ENCODE measurements at regions not wholly inside any gene's neighbourhood (a gene's known extent, or its start where the extent isn't known, plus 50 kb on each side); places are given as distances from the start of the nearest gene placed in this dataset.

DNA sequence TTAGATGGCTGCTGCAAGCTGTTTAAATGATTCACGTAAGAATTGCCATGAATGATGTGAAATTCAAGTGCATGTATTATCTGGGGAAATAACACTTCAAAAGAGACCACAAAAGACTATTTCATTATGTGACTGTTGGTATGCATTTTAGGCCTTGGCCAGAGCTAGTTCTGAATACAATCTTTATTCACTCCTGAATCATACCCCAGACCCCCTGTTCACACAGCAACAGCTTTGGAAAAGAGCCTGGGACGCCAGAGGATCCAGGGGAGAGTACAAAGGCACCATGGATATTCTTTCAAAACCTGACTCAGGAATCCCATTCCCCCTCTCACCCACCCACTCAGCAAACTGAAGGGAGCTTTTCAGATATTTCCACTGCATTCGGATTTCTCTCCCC is 377.1 kb upstream of the DPP6 start:
- Histone ChIP-seq H3K9ac (ENCODE audit: insufficient read depth in 1 of 2, low read length in 2 of 2) (no peak overlapping the region), H3K9me3 (ENCODE audit: control insufficient read depth in 4 of 4, insufficient read depth in 3 of 4, low read length in 3 of 4) (peaks cover 0 to 2% (median 0%) of the 10 kb centered on the region in 4 donors), H3K4me1 (ENCODE audit: control insufficient read depth in 5 of 5, insufficient read depth in 5 of 5, low read length in 5 of 5) (no peaks in the 10 kb centered on the region), H3K4me3 (no peak overlapping the region), H3K27me3 (ENCODE audit: control insufficient read depth in 3 of 3, insufficient read depth in 3 of 3, low read length in 2 of 3) (no peaks in the 10 kb centered on the region), H3K36me3 (ENCODE audit: control insufficient read depth in 4 of 4, insufficient read depth in 4 of 4, low read length in 4 of 4) (no peaks in the 10 kb centered on the region), H3K27ac (ENCODE audit: low read depth in 1 of 2, low read length in 1 of 2) (no peak overlapping the region)
- ATAC-seq (ENCODE audit: insufficient read depth, low FRiP score) (no peak), DNase-seq (no peak)
- 67 to 70% methylated on average over 3 of the region's 3 CpGs for WGBS, 2 donors
- TF ChIP-seq, protein P1, sequence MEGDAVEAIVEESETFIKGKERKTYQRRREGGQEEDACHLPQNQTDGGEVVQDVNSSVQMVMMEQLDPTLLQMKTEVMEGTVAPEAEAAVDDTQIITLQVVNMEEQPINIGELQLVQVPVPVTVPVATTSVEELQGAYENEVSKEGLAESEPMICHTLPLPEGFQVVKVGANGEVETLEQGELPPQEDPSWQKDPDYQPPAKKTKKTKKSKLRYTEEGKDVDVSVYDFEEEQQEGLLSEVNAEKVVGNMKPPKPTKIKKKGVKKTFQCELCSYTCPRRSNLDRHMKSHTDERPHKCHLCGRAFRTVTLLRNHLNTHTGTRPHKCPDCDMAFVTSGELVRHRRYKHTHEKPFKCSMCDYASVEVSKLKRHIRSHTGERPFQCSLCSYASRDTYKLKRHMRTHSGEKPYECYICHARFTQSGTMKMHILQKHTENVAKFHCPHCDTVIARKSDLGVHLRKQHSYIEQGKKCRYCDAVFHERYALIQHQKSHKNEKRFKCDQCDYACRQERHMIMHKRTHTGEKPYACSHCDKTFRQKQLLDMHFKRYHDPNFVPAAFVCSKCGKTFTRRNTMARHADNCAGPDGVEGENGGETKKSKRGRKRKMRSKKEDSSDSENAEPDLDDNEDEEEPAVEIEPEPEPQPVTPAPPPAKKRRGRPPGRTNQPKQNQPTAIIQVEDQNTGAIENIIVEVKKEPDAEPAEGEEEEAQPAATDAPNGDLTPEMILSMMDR (IDR thresholded peaks at IDR 0.05; ENCODE audit: control extremely low read depth, extremely low read depth) = no peak

DNA sequence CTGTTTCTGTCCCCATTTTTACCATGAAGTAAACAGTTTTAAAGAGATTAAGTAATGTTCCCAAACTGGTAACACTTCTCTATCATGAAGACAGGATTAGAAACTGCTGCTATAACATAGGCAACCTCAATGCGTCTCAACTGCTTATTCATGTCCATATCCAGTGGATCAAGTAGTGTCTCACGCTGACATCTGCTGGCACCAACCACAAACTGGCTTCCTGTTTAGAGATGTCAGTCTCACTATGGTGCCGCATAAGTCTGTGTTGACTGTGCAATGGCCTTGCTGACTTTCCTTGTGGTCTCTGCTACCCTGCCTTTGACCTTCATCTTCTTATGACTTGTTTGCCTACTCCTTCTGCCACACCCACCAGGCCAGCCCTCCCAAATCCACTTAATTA is 369.6 kb upstream of the DPP6 start:
- Histone ChIP-seq H3K9ac (ENCODE audit: insufficient read depth in 1 of 2, low read length in 2 of 2) (no peak overlapping the region), H3K9me3 (ENCODE audit: control insufficient read depth in 4 of 4, insufficient read depth in 3 of 4, low read length in 3 of 4) (peaks cover 0 to 4% (median 1%) of the 10 kb centered on the region in 4 donors), H3K36me3 (ENCODE audit: control insufficient read depth in 4 of 4, insufficient read depth in 4 of 4, low read length in 4 of 4) (no peaks in the 10 kb centered on the region), H3K27me3 (ENCODE audit: control insufficient read depth in 3 of 3, insufficient read depth in 3 of 3, low read length in 2 of 3) (no peaks in the 10 kb centered on the region), H3K4me1 (ENCODE audit: control insufficient read depth in 5 of 5, insufficient read depth in 5 of 5, low read length in 5 of 5) (no peaks in the 10 kb centered on the region), H3K27ac (ENCODE audit: low read depth in 1 of 2, low read length in 1 of 2) (no peak overlapping the region), H3K4me3 (no peak overlapping the region)
- peak in 1 of 3 donors; percentile 4 for DNase-seq
- TF ChIP-seq, protein P1 (IDR thresholded peaks at IDR 0.05; ENCODE audit: control extremely low read depth, extremely low read depth) = no peak
- 59 to 65% methylated on average over 3 of the region's 3 CpGs for WGBS, 2 donors
- ATAC-seq (ENCODE audit: insufficient read depth, low FRiP score) = no peak

DNA sequence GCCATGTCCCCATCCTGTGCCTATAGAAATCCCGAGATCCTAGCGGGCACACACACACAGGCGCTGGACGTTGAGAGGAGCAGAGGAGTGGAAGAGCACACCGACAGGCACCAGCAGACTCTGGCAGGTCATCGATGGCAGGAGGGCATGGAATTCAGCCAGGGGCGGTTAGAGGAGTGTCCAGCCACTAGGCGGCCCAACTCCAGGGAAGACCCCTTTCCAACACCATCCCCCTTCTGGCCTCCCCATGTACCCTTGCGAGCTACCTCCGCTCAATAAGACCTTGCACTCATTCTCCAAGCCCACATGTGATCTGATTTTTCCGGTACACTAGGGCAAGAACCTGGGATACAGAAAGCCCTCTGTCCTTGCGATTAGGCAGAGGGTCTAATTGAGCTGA is 356.0 kb upstream of the DPP6 start:
- Histone ChIP-seq H3K9me3 (ENCODE audit: control insufficient read depth in 4 of 4, insufficient read depth in 3 of 4, low read length in 3 of 4) (no peaks in the 10 kb centered on the region), H3K27me3 (ENCODE audit: control insufficient read depth in 3 of 3, insufficient read depth in 3 of 3, low read length in 2 of 3) (no peaks in the 10 kb centered on the region), H3K36me3 (ENCODE audit: control insufficient read depth in 4 of 4, insufficient read depth in 4 of 4, low read length in 4 of 4) (no peaks in the 10 kb centered on the region), H3K4me1 (ENCODE audit: control insufficient read depth in 5 of 5, insufficient read depth in 5 of 5, low read length in 5 of 5) (no peaks in the 10 kb centered on the region), H3K4me3 (no peak overlapping the region), H3K9ac (ENCODE audit: insufficient read depth in 1 of 2, low read length in 2 of 2) (no peak overlapping the region), H3K27ac (ENCODE audit: low read depth in 1 of 2, low read length in 1 of 2) (no peak overlapping the region)
- DNase-seq = no peak
- TF ChIP-seq, protein P1 (IDR thresholded peaks at IDR 0.05; ENCODE audit: control extremely low read depth, extremely low read depth) = no peak
- no peak for ATAC-seq (ENCODE audit: insufficient read depth, low FRiP score)
- WGBS, 2 donors = 91 to 92% methylated on average over 12 of the region's 12 CpGs

DNA sequence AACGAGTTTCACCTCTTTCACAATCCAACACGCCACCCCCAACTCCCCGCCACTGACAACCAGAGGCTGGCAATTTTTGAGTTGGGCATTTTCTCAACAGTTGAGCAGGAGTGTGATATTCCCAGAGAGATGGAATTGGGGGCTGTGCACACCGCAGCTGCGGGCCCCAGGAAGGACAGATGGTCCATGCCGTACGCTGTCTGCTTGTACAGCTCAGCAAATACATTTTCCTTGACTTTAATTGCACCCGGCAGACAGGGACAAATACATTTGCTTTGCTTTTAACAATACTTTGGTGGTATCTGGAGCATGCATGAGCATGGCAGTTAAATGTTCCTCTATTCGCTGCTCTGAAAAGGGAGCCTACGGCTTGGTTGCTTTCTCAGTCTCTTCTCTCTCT is 354.2 kb upstream of the DPP6 start:
- DNase-seq = no peak

More for the DNA sequence above, 354.2 kb upstream of the DPP6 start:
- H3K4me1 ChIP-seq (ENCODE audit: control insufficient read depth in 5 of 5, insufficient read depth in 5 of 5, low read length in 5 of 5) = no peaks in the 10 kb centered on the region
- H3K27me3 ChIP-seq (ENCODE audit: control insufficient read depth in 3 of 3, insufficient read depth in 3 of 3, low read length in 2 of 3) = no peaks in the 10 kb centered on the region
- no peak overlapping the region for H3K4me3 ChIP-seq
- H3K27ac ChIP-seq (ENCODE audit: low read depth in 1 of 2, low read length in 1 of 2) = no peak overlapping the region
- no peaks in the 10 kb centered on the region for H3K36me3 ChIP-seq (ENCODE audit: control insufficient read depth in 4 of 4, insufficient read depth in 4 of 4, low read length in 4 of 4)
- H3K9ac ChIP-seq (ENCODE audit: insufficient read depth in 1 of 2, low read length in 2 of 2) = no peak overlapping the region
- H3K9me3 ChIP-seq (ENCODE audit: control insufficient read depth in 4 of 4, insufficient read depth in 3 of 4, low read length in 3 of 4) = peaks cover 0 to 3% (median 0%) of the 10 kb centered on the region in 4 donors
- 82 to 86% methylated on average over 10 of the region's 10 CpGs for WGBS, 2 donors
- ATAC-seq (ENCODE audit: insufficient read depth, low FRiP score) = no peak
- TF ChIP-seq, protein P1 (IDR thresholded peaks at IDR 0.05; ENCODE audit: control extremely low read depth, extremely low read depth) = no peak

All from lung (tissue), 11 donors.